HepG2 (cell line): ENCODE measurements at regions not wholly inside any gene's neighbourhood (a gene's known extent, or its start where the extent isn't known, plus 50 kb on each side); places are given as distances from the start of the nearest gene placed in this dataset.

Experiments used
- ATAC-seq: fragments of 200-7000 bp; cut with Tn5 transposase; 3 replicates; pipeline ENCODE4 v1.9.1; 2020; ENCODE audit warnings: mild to moderate bottlenecking, moderate library complexity
- BruUV-seq: library from RNA; stranded (reverse); fragments of 400-500 nt; replicated peaks from 2 replicates; lab custom pipeline; 2021; lab: Mats Ljungman, UMichigan
- CTCF ChIA-PET: fragments of 300-600 bp; formaldehyde crosslinking; extraction: SDS; loops from one replicate; lab custom pipeline; 2021; ENCODE audit warnings: low total read pairs, inconsistent platforms, low intra/inter-chr PET ratio; lab: Yijun Ruan, JAX
- POLR2A ChIA-PET: fragments of 350-600 bp; sonication (Branson Sonifier 250); formaldehyde crosslinking; loops from one replicate; lab custom pipeline; 2020; ENCODE audit warnings: antibody characterized with exemption, inconsistent platforms; lab: Yijun Ruan, JAX
- DNase-seq: peaks from one replicate; pipeline ENCODE4 v3.0.0-alpha.2; 2015; ENCODE audit warnings: low spot score
- FAIRE-seq: peaks from 3 replicates; lab custom pipeline; 2011; peaks lifted over from hg19 to GRCh38; lab: Jason Lieb, UNC
- H2AFZ ChIP-seq: one replicate; pipeline ENCODE4 v1.6.1; 2011; ENCODE audit warnings: low read length, inconsistent platforms
- H3K27ac ChIP-seq: fragments of 300-600 bp; 3 replicates; pipeline ENCODE4 v1.8.0; 2011; ENCODE audit warnings: mixed run types, mild to moderate bottlenecking, mixed read lengths, low read length, inconsistent platforms; ENCODE audit not compliant: insufficient read depth; ENCODE audit errors: extremely low read length
- H3K27me3 ChIP-seq, 2 experiments: fragments of 200-600 bp in 1 of 2; 2 replicates in 1 of 2; 3 replicates in 1 of 2; pipeline versions ENCODE4 v1.6.0 to v1.8.0; 2011; ENCODE audit warnings: low read length in 2 of 2, mild to moderate bottlenecking in 2 of 2, moderate library complexity in 2 of 2, inconsistent platforms in 1 of 2; ENCODE audit not compliant: insufficient read depth in 2 of 2, control insufficient read depth in 1 of 2
- H3K36me3 ChIP-seq, 2 experiments: fragments of 200-600 bp in 1 of 2; replicated peaks in 1 of 2; 2 replicates in 1 of 2; 3 replicates in 1 of 2; pipeline versions ENCODE4 v1.5.1 to v1.8.0; 2011; ENCODE audit warnings: low read length in 2 of 2, inconsistent platforms in 1 of 2; ENCODE audit not compliant: insufficient read depth in 2 of 2, control insufficient read depth in 1 of 2
- H3K4me1 ChIP-seq: 2 replicates; pipeline ENCODE4 v1.5.1; 2012; ENCODE audit warnings: low read length, inconsistent platforms; ENCODE audit not compliant: insufficient read depth
- H3K4me2 ChIP-seq: 2 replicates; pipeline ENCODE4 v1.6.0; 2011; ENCODE audit warnings: low read depth, low read length, inconsistent platforms
- H3K4me3 ChIP-seq, 3 experiments: fragments of 200-600 bp in 1 of 3; sonication (generic), shearing (Covaris generic) in 1 of 3; replicated peaks in 1 of 3; 2 replicates each; pipeline ENCODE4 v1.5.1; 2011 to 2016; ENCODE audit warnings: low read length in 3 of 3, inconsistent platforms in 2 of 3, low read depth in 2 of 3, mild to moderate bottlenecking in 2 of 3, control low read depth in 1 of 3, mixed read lengths in 1 of 3; ENCODE audit not compliant: insufficient read depth in 1 of 3
- H3K79me2 ChIP-seq: one replicate; pipeline ENCODE4 v1.6.1; 2011; ENCODE audit warnings: low read length, inconsistent platforms; ENCODE audit not compliant: insufficient read depth
- H3K9ac ChIP-seq: 2 replicates; pipeline ENCODE4 v1.6.0; 2011; ENCODE audit warnings: mild to moderate bottlenecking, low read depth, low read length, inconsistent platforms; ENCODE audit not compliant: insufficient read depth
- H3K9me3 ChIP-seq: 2 replicates; pipeline ENCODE4 v1.5.1; 2012; ENCODE audit warnings: mild to moderate bottlenecking, low read length
- H4K20me1 ChIP-seq: 2 replicates; pipeline ENCODE4 v1.6.0; 2011; ENCODE audit warnings: inconsistent platforms, mild to moderate bottlenecking, low read length, moderate library complexity; ENCODE audit not compliant: insufficient read depth
- ARID5B ChIP-seq: IDR thresholded peaks from 2 replicates; pipeline ENCODE4 v1.4.0; 2020; ENCODE audit warnings: mild to moderate bottlenecking, missing genetic modification reagents
- CBX2 ChIP-seq, 2 experiments: fragments of 200-600 bp in 1 of 2; sonication (generic); formaldehyde crosslinking in 1 of 2; IDR thresholded peaks; 2 replicates each; pipeline versions ENCODE4 v1.7.0 to v1.8.1; 2018 to 2022; ENCODE audit warnings: low read depth in 2 of 2, low read length in 1 of 2, mild to moderate bottlenecking in 1 of 2, missing genetic modification reagents in 1 of 2
- CBX5 ChIP-seq: sonication (generic); formaldehyde crosslinking; IDR thresholded peaks from 2 replicates; pipeline ENCODE4 v1.4.0; 2020; ENCODE audit warnings: missing genetic modification reagents, borderline replicate concordance
- GATAD1 ChIP-seq: IDR thresholded peaks from 2 replicates; pipeline ENCODE4 v1.6.1; 2016; ENCODE audit warnings: missing genetic modification reagents, missing compliant biosample characterization
- HMG20A ChIP-seq: IDR thresholded peaks from 2 replicates; pipeline ENCODE4 v1.6.1; 2016; ENCODE audit warnings: borderline replicate concordance
- RAD21 ChIP-seq: fragments of 450-650 bp; formaldehyde crosslinking; IDR thresholded peaks from 2 replicates; pipeline ENCODE4 v1.5.0; 2020; ENCODE audit warnings: mild to moderate bottlenecking
- RNF2 ChIP-seq: fragments of 450-650 bp; conservative IDR thresholded peaks from 2 replicates; pipeline ENCODE4 v1.6.1; 2016; ENCODE audit warnings: low read depth
- SMC3 ChIP-seq: IDR thresholded peaks from 2 replicates; pipeline ENCODE4 v1.6.1; 2011; ENCODE audit warnings: low read length, improper control_type of control experiment
- STAG1 ChIP-seq: sonication (generic); formaldehyde crosslinking; IDR thresholded peaks from 2 replicates; pipeline ENCODE4 v1.4.0; 2020; ENCODE audit warnings: missing genetic modification reagents
- TOPORS ChIP-seq: sonication (generic); formaldehyde crosslinking; IDR thresholded peaks from 2 replicates; pipeline ENCODE4 v1.8.0; 2023; ENCODE audit warnings: mild to moderate bottlenecking, missing genetic modification reagents
- ZBTB7B ChIP-seq: sonication (generic); formaldehyde crosslinking; IDR thresholded peaks from 2 replicates; pipeline ENCODE4 v1.4.0; 2020; ENCODE audit warnings: missing genetic modification reagents
- ZNF556 ChIP-seq: sonication (generic); formaldehyde crosslinking; IDR thresholded peaks from 2 replicates; pipeline ENCODE4 v1.4.0; 2020; ENCODE audit warnings: mild to moderate bottlenecking, missing genetic modification reagents, borderline replicate concordance
- ZNF567 ChIP-seq: sonication (generic); formaldehyde crosslinking; IDR thresholded peaks from 2 replicates; pipeline ENCODE4 v1.8.1; 2023; ENCODE audit warnings: mild to moderate bottlenecking, missing genetic modification reagents, borderline replicate concordance
- WGBS: methylation state at CpG from one replicate; pipeline ENCODE4 v1.1.6; 2017; ENCODE audit warnings: low lambda C conversion rate; 5-methylcytosine and 5-hydroxymethylcytosine counted together
- in situ Hi-C: cut with HindIII; loops from 2 replicates; pipeline ENCODE4 v1.10.0; 2017; ENCODE audit warnings: low pct_unique_long_range_greater_than_20kb; ENCODE audit not compliant: extremely low pct_ligation_motif_present
- intact Hi-C: fragments of 100-400 bp; cut with micrococcal nuclease; formaldehyde crosslinking; loops from one replicate; pipeline ENCODE4 v1.10.0; 2022; ENCODE audit not compliant: unreplicated experiment
- TF ChIP-seq, protein P1 (sequence below): IDR thresholded peaks from 2 replicates; pipeline ENCODE4 v1.6.1; 2016
- TF ChIP-seq, protein P2 (sequence below): sonication (generic); formaldehyde crosslinking; IDR thresholded peaks from 2 replicates; pipeline ENCODE4 v1.5.0; 2020; ENCODE audit warnings: missing genetic modification reagents
- TF ChIP-seq, protein P3 (sequence below): sonication (generic); formaldehyde crosslinking; IDR thresholded peaks from 2 replicates; pipeline ENCODE4 v1.4.0; 2020; ENCODE audit warnings: low read depth, mild to moderate bottlenecking, missing genetic modification reagents
- TF ChIP-seq, protein P4 (sequence below): sonication (generic); formaldehyde crosslinking; IDR thresholded peaks from 2 replicates; pipeline ENCODE4 v1.5.0; 2020; ENCODE audit warnings: mild to moderate bottlenecking, missing genetic modification reagents, moderate library complexity

- Histone ChIP-seq H3K4me3 (no peak overlapping the region), H3K4me1 (no peaks in the 10 kb centered on the region), H2AFZ (no peak overlapping the region), H3K9ac (no peak overlapping the region), H3K27me3 (no peaks in the 10 kb centered on the region; a peak in 1 of 5 replicates), H3K36me3 (no peaks in the 10 kb centered on the region), H3K4me2 (peak overlapping the region; percentile 61), H3K79me2 (no peaks in the 10 kb centered on the region), H3K9me3 (no peaks in the 10 kb centered on the region), H4K20me1 (no peaks in the 10 kb centered on the region), H3K27ac (no peak overlapping the region)
- ATAC-seq (peak; percentile 100), DNase-seq (peak; percentile 75), FAIRE-seq (peak; percentile 67)
- in situ Hi-C loops, result no loop called here
- intact Hi-C loops, result no loop called here
- no TSS peak for BruUV-seq
- ChIA-PET POLR2A (no interaction called here), CTCF (no interaction called here)
- WGBS, result 0% methylated on average over 6 of the region's 7 CpGs
- TF ChIP-seq STAG1 (CRISPR knock-in tag) (peak; percentile 79), RAD21 (CRISPR knock-in tag) (peak; percentile 46; the same call in 1 of the 2 replicates), SMC3 (peak; percentile 64), ZNF556 (CRISPR knock-in tag) (no peak), ZNF567 (CRISPR knock-in tag) (no peak), ARID5B (CRISPR knock-in tag) (0 out of 2 replicates have a peak, but pooled peaks have one; percentile 21), RNF2 (peak; percentile 46; the same call in 1 of the 2 replicates), TOPORS (CRISPR knock-in tag) (no peak), HMG20A (CRISPR knock-in tag) (no peak), CBX2 (IDR thresholded peaks at IDR 0.05; ENCODE audit: low read depth, low read length) (no peak), CBX2 (CRISPR knock-in tag; IDR thresholded peaks at IDR 0.05; ENCODE audit: low read depth) (peak; percentile 37; the same call in 1 of the 2 replicates), ZBTB7B (CRISPR knock-in tag) (no peak), GATAD1 (CRISPR knock-in tag) (0 out of 2 replicates have a peak, but pooled peaks have one; percentile 32), CBX5 (peak; percentile 23; the same call in 1 of the 2 replicates)
- TF ChIP-seq, protein P1, sequence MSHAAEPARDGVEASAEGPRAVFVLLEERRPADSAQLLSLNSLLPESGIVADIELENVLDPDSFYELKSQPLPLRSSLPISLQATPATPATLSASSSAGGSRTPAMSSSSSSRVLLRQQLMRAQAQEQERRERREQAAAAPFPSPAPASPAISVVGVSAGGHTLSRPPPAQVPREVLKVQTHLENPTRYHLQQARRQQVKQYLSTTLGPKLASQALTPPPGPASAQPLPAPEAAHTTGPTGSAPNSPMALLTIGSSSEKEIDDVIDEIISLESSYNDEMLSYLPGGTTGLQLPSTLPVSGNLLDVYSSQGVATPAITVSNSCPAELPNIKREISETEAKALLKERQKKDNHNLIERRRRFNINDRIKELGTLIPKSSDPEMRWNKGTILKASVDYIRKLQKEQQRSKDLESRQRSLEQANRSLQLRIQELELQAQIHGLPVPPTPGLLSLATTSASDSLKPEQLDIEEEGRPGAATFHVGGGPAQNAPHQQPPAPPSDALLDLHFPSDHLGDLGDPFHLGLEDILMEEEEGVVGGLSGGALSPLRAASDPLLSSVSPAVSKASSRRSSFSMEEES (CRISPR knock-in tag), result 0 out of 2 replicates have a peak, but pooled peaks have one; percentile 30
- TF ChIP-seq, protein P2, sequence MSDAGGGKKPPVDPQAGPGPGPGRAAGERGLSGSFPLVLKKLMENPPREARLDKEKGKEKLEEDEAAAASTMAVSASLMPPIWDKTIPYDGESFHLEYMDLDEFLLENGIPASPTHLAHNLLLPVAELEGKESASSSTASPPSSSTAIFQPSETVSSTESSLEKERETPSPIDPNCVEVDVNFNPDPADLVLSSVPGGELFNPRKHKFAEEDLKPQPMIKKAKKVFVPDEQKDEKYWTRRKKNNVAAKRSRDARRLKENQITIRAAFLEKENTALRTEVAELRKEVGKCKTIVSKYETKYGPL (CRISPR knock-in tag), result no peak
- TF ChIP-seq, protein P3, sequence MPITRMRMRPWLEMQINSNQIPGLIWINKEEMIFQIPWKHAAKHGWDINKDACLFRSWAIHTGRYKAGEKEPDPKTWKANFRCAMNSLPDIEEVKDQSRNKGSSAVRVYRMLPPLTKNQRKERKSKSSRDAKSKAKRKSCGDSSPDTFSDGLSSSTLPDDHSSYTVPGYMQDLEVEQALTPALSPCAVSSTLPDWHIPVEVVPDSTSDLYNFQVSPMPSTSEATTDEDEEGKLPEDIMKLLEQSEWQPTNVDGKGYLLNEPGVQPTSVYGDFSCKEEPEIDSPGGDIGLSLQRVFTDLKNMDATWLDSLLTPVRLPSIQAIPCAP, result no peak
- TF ChIP-seq, protein P4, sequence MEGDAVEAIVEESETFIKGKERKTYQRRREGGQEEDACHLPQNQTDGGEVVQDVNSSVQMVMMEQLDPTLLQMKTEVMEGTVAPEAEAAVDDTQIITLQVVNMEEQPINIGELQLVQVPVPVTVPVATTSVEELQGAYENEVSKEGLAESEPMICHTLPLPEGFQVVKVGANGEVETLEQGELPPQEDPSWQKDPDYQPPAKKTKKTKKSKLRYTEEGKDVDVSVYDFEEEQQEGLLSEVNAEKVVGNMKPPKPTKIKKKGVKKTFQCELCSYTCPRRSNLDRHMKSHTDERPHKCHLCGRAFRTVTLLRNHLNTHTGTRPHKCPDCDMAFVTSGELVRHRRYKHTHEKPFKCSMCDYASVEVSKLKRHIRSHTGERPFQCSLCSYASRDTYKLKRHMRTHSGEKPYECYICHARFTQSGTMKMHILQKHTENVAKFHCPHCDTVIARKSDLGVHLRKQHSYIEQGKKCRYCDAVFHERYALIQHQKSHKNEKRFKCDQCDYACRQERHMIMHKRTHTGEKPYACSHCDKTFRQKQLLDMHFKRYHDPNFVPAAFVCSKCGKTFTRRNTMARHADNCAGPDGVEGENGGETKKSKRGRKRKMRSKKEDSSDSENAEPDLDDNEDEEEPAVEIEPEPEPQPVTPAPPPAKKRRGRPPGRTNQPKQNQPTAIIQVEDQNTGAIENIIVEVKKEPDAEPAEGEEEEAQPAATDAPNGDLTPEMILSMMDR (CRISPR knock-in tag), result peak; percentile 88
Measured at GRCh38 chr15:84142888-84143337, 92.7 kb upstream of the GOLGA6L4 start.
